Right lung (tissue), 2 donors: ENCODE measurements at regions not wholly inside any gene's neighbourhood (a gene's known extent, or its start where the extent isn't known, plus 50 kb on each side); places are given as distances from the start of the nearest gene placed in this dataset.

ENCODE experiments used
- DNase-seq, 2 donors: peaks; one replicate each; pipeline ENCODE4 v3.0.0-alpha.2; 2013

- DNase-seq, result no peak
Measured at GRCh38 chr3:8201886-8202285, 299.7 kb upstream of the LMCD1 start.

- DNase-seq, result no peak
Measured at GRCh38 chr3:8204331-8204730, 297.3 kb upstream of the LMCD1 start.

- DNase-seq, result no peak
Measured at GRCh38 chr3:8204853-8205650, 296.6 kb upstream of the LMCD1 start.

- no peak for DNase-seq
Measured at GRCh38 chr3:8205881-8206280, 295.7 kb upstream of the LMCD1 start.

GRCh38 chr3:8206971-8207617 is 294.5 kb upstream of the LMCD1 start:
- peak; percentile 27 to 32 for DNase-seq

- no peak for DNase-seq
Measured at GRCh38 chr3:8210882-8211341, 290.7 kb upstream of the LMCD1 start.

- DNase-seq, result no peak
Measured at GRCh38 chr3:8212794-8213193, 288.8 kb upstream of the LMCD1 start.

GRCh38 chr3:8213286-8213685 is 288.3 kb upstream of the LMCD1 start:
- no peak for DNase-seq

- DNase-seq, result no peak
Measured at GRCh38 chr3:8215821-8216220, 285.8 kb upstream of the LMCD1 start.

GRCh38 chr3:8218353-8218940 is 283.2 kb upstream of the LMCD1 start:
- DNase-seq, result no peak

- no peak for DNase-seq
Measured at GRCh38 chr3:8220291-8220690, 281.3 kb upstream of the LMCD1 start.

GRCh38 chr3:8223766-8224165 is 277.9 kb upstream of the LMCD1 start:
- peak; percentile 25 to 33 for DNase-seq

GRCh38 chr3:8224941-8225340 is 276.7 kb upstream of the LMCD1 start:
- DNase-seq, result peak in 1 of 2 donors; percentile 5

GRCh38 chr3:8233938-8234337 is 267.7 kb upstream of the LMCD1 start:
- no peak for DNase-seq

GRCh38 chr3:8236264-8236663 is 265.4 kb upstream of the LMCD1 start:
- DNase-seq, result no peak

GRCh38 chr3:8237893-8238292 is 263.7 kb upstream of the LMCD1 start:
- DNase-seq, result no peak

- no peak for DNase-seq
Measured at GRCh38 chr3:8238432-8238831, 263.2 kb upstream of the LMCD1 start.

GRCh38 chr3:8239095-8239494 is 262.5 kb upstream of the LMCD1 start:
- no peak for DNase-seq

GRCh38 chr3:8239718-8240695 is 261.6 kb upstream of the LMCD1 start:
- peak; percentile 61 to 67 for DNase-seq

- no peak for DNase-seq
Measured at GRCh38 chr3:8246070-8246469, 255.6 kb upstream of the LMCD1 start.

GRCh38 chr3:8253201-8253600 is 248.4 kb upstream of the LMCD1 start:
- no peak for DNase-seq

- no peak for DNase-seq
Measured at GRCh38 chr3:8254489-8254888, 247.1 kb upstream of the LMCD1 start.
